CD8-positive, alpha-beta memory T cell (primary cell): ENCODE measurements at regions not wholly inside any gene's neighbourhood (a gene's known extent, or its start where the extent isn't known, plus 50 kb on each side); places are given as distances from the start of the nearest gene placed in this dataset.
A peak's percentile ranks its signal among the peaks of the same experiment; 100 is the strongest.

Experiments
- CTCF ChIA-PET: fragments of 350-600 bp; sonication (Branson Sonifier 250); formaldehyde crosslinking; loops from one replicate; lab custom pipeline; 2021; ENCODE audit warnings: antibody characterized with exemption; lab: Charles Lee
- POLR2A ChIA-PET: fragments of 350-600 bp; sonication (Branson Sonifier 250); formaldehyde crosslinking; loops from one replicate; lab custom pipeline; 2021; ENCODE audit warnings: antibody characterized with exemption; lab: Charles Lee
- DNase-seq, 5 donors: peaks; one replicate each; pipeline versions ENCODE4 v3.0.0 to v3.0.0-alpha.2; 2020 to 2022; ENCODE audit warnings: mixed read lengths in 1 of 5
- H3K27ac ChIP-seq: one replicate; pipeline ENCODE4 v1.7.0; 2013; ENCODE audit warnings: low read depth, mild to moderate bottlenecking, low read length, moderate library complexity
- H3K27me3 ChIP-seq: 2 replicates; pipeline ENCODE4 v1.7.0; 2013; ENCODE audit warnings: low read length, mild to moderate bottlenecking; ENCODE audit not compliant: insufficient read depth, poor library complexity, severe bottlenecking
- H3K36me3 ChIP-seq: 2 replicates; pipeline ENCODE4 v1.7.0; 2013; ENCODE audit warnings: mild to moderate bottlenecking, low read length, moderate library complexity; ENCODE audit not compliant: insufficient read depth
- H3K4me1 ChIP-seq: 2 replicates; pipeline ENCODE4 v1.7.0; 2013; ENCODE audit warnings: mild to moderate bottlenecking, low read length, moderate library complexity; ENCODE audit not compliant: insufficient read depth
- H3K4me3 ChIP-seq: 2 replicates; pipeline ENCODE4 v1.7.0; 2013; ENCODE audit warnings: mild to moderate bottlenecking, low read length
- H3K9me3 ChIP-seq: 2 replicates; pipeline ENCODE4 v1.7.0; 2013; ENCODE audit warnings: mild to moderate bottlenecking, low read length
- H3K27ac Mint-ChIP-seq, 8 donors: one replicate each; pipeline ENCODE4 v1.8.0; 2020 to 2021; ENCODE audit warnings: mixed read lengths in 8 of 8, mild to moderate bottlenecking in 6 of 8, inconsistent platforms in 3 of 8, moderate library complexity in 3 of 8
- H3K27me3 Mint-ChIP-seq, 2 donors: one replicate each; pipeline ENCODE4 v1.8.0; 2020 to 2021; ENCODE audit warnings: mixed read lengths in 2 of 2, mild to moderate bottlenecking in 1 of 2, moderate library complexity in 1 of 2
- H3K36me3 Mint-ChIP-seq, 3 donors: one replicate each; pipeline ENCODE4 v1.8.0; 2020 to 2021; ENCODE audit warnings: mixed read lengths in 3 of 3, inconsistent platforms in 1 of 3, mild to moderate bottlenecking in 1 of 3
- H3K4me1 Mint-ChIP-seq, 3 donors: one replicate each; pipeline ENCODE4 v1.8.0; 2020 to 2021; ENCODE audit warnings: mixed read lengths in 3 of 3, inconsistent platforms in 1 of 3, mild to moderate bottlenecking in 1 of 3
- H3K4me3 Mint-ChIP-seq, 7 donors: one replicate each; pipeline ENCODE4 v1.8.0; 2020 to 2021; ENCODE audit warnings: mixed read lengths in 7 of 7, mild to moderate bottlenecking in 6 of 7, moderate library complexity in 4 of 7, inconsistent platforms in 2 of 7
- H3K9me3 Mint-ChIP-seq, 5 donors: one replicate each; pipeline ENCODE4 v1.8.0; 2020 to 2022; ENCODE audit warnings: mixed read lengths in 5 of 5, mild to moderate bottlenecking in 3 of 5, moderate library complexity in 2 of 5, inconsistent platforms in 1 of 5

- DNase-seq: no peak
- no peak overlapping the region for H3K4me3 Mint-ChIP-seq
- no peak overlapping the region for H3K27ac Mint-ChIP-seq
- no peak overlapping the region for H3K4me3 ChIP-seq
- no peaks in the 10 kb centered on the region for H3K36me3 ChIP-seq
- no peaks in the 10 kb centered on the region for H3K4me1 Mint-ChIP-seq
- no peak overlapping the region for H3K27ac ChIP-seq
- H3K4me1 ChIP-seq: no peaks in the 10 kb centered on the region
- ChIA-PET POLR2A (no interaction called here), CTCF (no interaction called here)
- H3K27me3 Mint-ChIP-seq: peaks cover 7 to 8% of the 10 kb centered on the region in 2 donors
- no peaks in the 10 kb centered on the region for H3K36me3 Mint-ChIP-seq
- no peaks in the 10 kb centered on the region for H3K9me3 Mint-ChIP-seq
- H3K27me3 ChIP-seq: no peaks in the 10 kb centered on the region
- H3K9me3 ChIP-seq: no peaks in the 10 kb centered on the region
Observed at GRCh38 chr7:121555558-121555957, 159.4 kb upstream of the FAM3C start.

DNA sequence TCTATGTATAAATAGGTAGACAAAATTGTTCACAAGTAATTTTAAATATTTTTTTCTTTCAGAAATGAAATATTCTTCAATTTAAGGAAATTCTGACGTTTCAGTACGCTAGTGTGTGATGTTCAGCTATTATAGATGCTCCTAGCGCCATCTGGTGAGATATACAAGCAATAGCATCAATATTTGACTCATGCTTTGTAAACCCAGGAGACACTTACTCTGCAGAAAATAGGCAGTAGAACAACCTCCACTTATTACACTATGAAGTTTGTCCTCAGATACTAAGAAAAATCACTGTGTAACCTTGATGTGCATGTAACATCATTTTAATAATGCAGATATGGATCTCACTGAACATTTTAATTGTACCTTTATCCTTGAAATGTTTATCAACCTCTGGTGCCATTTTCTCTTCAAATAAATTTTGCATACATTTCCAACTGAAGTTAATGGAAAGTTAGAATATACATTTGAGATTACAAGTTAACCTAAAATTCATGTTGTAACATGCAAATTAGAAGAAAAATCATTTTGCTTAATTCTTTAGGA is 151.5 kb upstream of the FAM3C start:
- no peaks in the 10 kb centered on the region for H3K9me3 ChIP-seq
- peaks cover 10 to 26% (median 13%) of the 10 kb centered on the region in 3 donors for H3K4me1 Mint-ChIP-seq
- peak in 2 of 5 donors; percentile 36 to 40 for DNase-seq
- peaks cover 2 to 3% of the 10 kb centered on the region in 2 donors for H3K27me3 Mint-ChIP-seq
- no peaks in the 10 kb centered on the region for H3K36me3 ChIP-seq
- H3K27ac Mint-ChIP-seq: no peak overlapping the region
- no peaks in the 10 kb centered on the region for H3K36me3 Mint-ChIP-seq
- ChIA-PET CTCF (interaction anchor here (0.6 to 3.8 kb wide), 11 partner anchors 18 to 190 kb away, joined by 3 to 32 read pairs (median 5); partner anchors contain the start of gene FAM3C), POLR2A (interaction anchor here (1.0 kb wide), 1 partner anchor 181 kb away, joined by 4 read pairs; no protein-coding TSS in a partner anchor)
- H3K4me3 ChIP-seq: no peak overlapping the region
- H3K9me3 Mint-ChIP-seq: no peaks in the 10 kb centered on the region
- H3K27me3 ChIP-seq: no peaks in the 10 kb centered on the region
- no peak overlapping the region for H3K4me3 Mint-ChIP-seq
- H3K4me1 ChIP-seq: no peaks in the 10 kb centered on the region
- H3K27ac ChIP-seq: no peak overlapping the region

GRCh38 chr7:121546632-121547543 is 150.8 kb upstream of the FAM3C start:
- peaks cover 10 to 26% (median 13%) of the 10 kb centered on the region in 3 donors for H3K4me1 Mint-ChIP-seq
- Histone ChIP-seq H3K36me3 (no peaks in the 10 kb centered on the region), H3K4me3 (no peak overlapping the region), H3K27ac (no peak overlapping the region), H3K9me3 (no peaks in the 10 kb centered on the region), H3K27me3 (no peaks in the 10 kb centered on the region), H3K4me1 (no peaks in the 10 kb centered on the region)
- H3K9me3 Mint-ChIP-seq: no peaks in the 10 kb centered on the region
- peak overlapping the region in 1 of 7 donors; percentile 10 for H3K4me3 Mint-ChIP-seq
- DNase-seq: no peak
- ChIA-PET CTCF (interaction anchor here (0.6 to 3.8 kb wide), 10 partner anchors 17 to 189 kb away, joined by 3 to 32 read pairs (median 6); partner anchors contain the start of gene FAM3C), POLR2A (interaction anchor here (1.0 kb wide), 1 partner anchor 180 kb away, joined by 4 read pairs; no protein-coding TSS in a partner anchor)
- H3K27me3 Mint-ChIP-seq: peaks cover 0 to 2% of the 10 kb centered on the region in 2 donors
- H3K27ac Mint-ChIP-seq: no peak overlapping the region
- H3K36me3 Mint-ChIP-seq: no peaks in the 10 kb centered on the region

DNA sequence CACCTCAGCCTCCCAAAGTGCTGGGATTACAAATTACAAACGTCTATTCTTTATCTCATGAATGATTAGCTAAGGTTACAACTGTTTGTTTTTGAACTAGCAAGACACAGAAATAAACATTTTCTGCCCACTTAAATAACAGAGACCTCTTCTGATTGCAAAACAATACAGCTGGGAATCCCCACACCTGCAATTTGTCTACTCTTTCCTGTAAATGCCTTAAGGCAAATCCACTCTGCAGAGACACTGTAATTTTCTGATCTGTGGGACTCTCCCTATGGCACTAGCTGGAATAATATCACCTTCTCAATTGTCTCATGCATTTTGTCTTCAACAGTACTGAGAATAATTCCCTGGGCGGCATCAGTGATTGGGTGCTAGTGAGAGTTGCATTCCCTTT is 149.3 kb upstream of the FAM3C start:
- Histone ChIP-seq H3K27me3 (no peaks in the 10 kb centered on the region), H3K27ac (no peak overlapping the region), H3K36me3 (no peaks in the 10 kb centered on the region), H3K4me1 (no peaks in the 10 kb centered on the region), H3K9me3 (no peaks in the 10 kb centered on the region), H3K4me3 (no peak overlapping the region)
- H3K4me1 Mint-ChIP-seq: peaks cover 10 to 26% (median 13%) of the 10 kb centered on the region in 3 donors
- H3K27me3 Mint-ChIP-seq: no peaks in the 10 kb centered on the region
- H3K4me3 Mint-ChIP-seq: peak overlapping the region in 1 of 7 donors; percentile 28
- H3K36me3 Mint-ChIP-seq: no peaks in the 10 kb centered on the region
- DNase-seq: no peak
- ChIA-PET POLR2A (interaction anchor here (0.5 kb wide), 1 partner anchor 595 kb away, joined by 3 read pairs; the partner anchor contains the start of gene ING3), CTCF (interaction anchor here (0.8 to 2.9 kb wide), 3 partner anchors 107 to 178 kb away, joined by 3 to 14 read pairs (median 7); partner anchors contain the start of gene FAM3C)
- no peaks in the 10 kb centered on the region for H3K9me3 Mint-ChIP-seq
- H3K27ac Mint-ChIP-seq: peak overlapping the region in 2 of 8 donors; percentile 26 to 36

- no peaks in the 10 kb centered on the region for H3K4me1 ChIP-seq
- no peaks in the 10 kb centered on the region for H3K27me3 Mint-ChIP-seq
- ChIA-PET CTCF (interaction anchor here (0.7 to 2.9 kb wide), 4 partner anchors 34 to 178 kb away, joined by 3 to 14 read pairs (median 6); partner anchors contain the start of gene FAM3C), POLR2A (no interaction called here)
- no peaks in the 10 kb centered on the region for H3K36me3 Mint-ChIP-seq
- no peaks in the 10 kb centered on the region for H3K9me3 Mint-ChIP-seq
- no peak for DNase-seq
- H3K4me3 Mint-ChIP-seq: peak overlapping the region in 2 of 7 donors; percentile 28 to 38
- H3K4me1 Mint-ChIP-seq: peaks cover 10 to 26% (median 13%) of the 10 kb centered on the region in 3 donors
- no peaks in the 10 kb centered on the region for H3K36me3 ChIP-seq
- H3K4me3 ChIP-seq: no peak overlapping the region
- no peak overlapping the region for H3K27ac ChIP-seq
- no peaks in the 10 kb centered on the region for H3K9me3 ChIP-seq
- H3K27ac Mint-ChIP-seq: peak overlapping the region in 4 of 8 donors; percentile 12 to 47 (median 32)
- no peaks in the 10 kb centered on the region for H3K27me3 ChIP-seq
Observed at GRCh38 chr7:121544726-121545125, 148.6 kb upstream of the FAM3C start.

DNA sequence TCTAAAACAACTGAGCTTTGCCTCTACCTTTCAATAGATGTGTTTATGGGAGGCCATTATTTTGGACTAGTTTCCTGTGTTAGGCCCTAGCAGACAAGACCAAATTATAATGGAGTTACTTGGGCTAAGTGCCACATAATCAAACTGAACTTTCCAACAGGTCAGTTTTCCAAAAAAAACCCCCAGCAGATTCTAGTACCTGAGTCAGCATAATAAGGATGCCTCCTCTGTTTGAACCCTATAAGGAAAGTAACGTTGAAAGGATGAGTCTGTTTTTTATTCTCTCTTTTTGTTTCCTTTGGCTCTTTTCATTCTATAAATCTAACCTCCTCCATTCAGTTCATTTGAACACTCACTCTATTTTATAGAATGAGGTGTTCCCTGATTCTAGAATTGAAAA is 148.1 kb upstream of the FAM3C start:
- Histone ChIP-seq H3K36me3 (no peaks in the 10 kb centered on the region), H3K4me1 (no peaks in the 10 kb centered on the region), H3K27me3 (no peaks in the 10 kb centered on the region), H3K9me3 (no peaks in the 10 kb centered on the region), H3K27ac (no peak overlapping the region), H3K4me3 (no peak overlapping the region)
- ChIA-PET CTCF (interaction anchor here (0.7 to 2.9 kb wide), 4 partner anchors 33 to 177 kb away, joined by 3 to 14 read pairs (median 6); partner anchors contain the start of gene FAM3C), POLR2A (no interaction called here)
- no peaks in the 10 kb centered on the region for H3K9me3 Mint-ChIP-seq
- peaks cover 10 to 26% (median 13%) of the 10 kb centered on the region in 3 donors for H3K4me1 Mint-ChIP-seq
- H3K4me3 Mint-ChIP-seq: no peak overlapping the region
- H3K27me3 Mint-ChIP-seq: no peaks in the 10 kb centered on the region
- no peak overlapping the region for H3K27ac Mint-ChIP-seq
- H3K36me3 Mint-ChIP-seq: no peaks in the 10 kb centered on the region
- DNase-seq: no peak

- no peak overlapping the region for H3K4me3 Mint-ChIP-seq
- no peak overlapping the region for H3K27ac ChIP-seq
- no peak overlapping the region for H3K27ac Mint-ChIP-seq
- H3K9me3 ChIP-seq: no peaks in the 10 kb centered on the region
- DNase-seq: no peak
- no peaks in the 10 kb centered on the region for H3K36me3 ChIP-seq
- H3K4me3 ChIP-seq: no peak overlapping the region
- H3K27me3 Mint-ChIP-seq: no peaks in the 10 kb centered on the region
- no peaks in the 10 kb centered on the region for H3K27me3 ChIP-seq
- H3K9me3 Mint-ChIP-seq: no peaks in the 10 kb centered on the region
- peaks cover 10 to 26% (median 13%) of the 10 kb centered on the region in 3 donors for H3K4me1 Mint-ChIP-seq
- H3K4me1 ChIP-seq: no peaks in the 10 kb centered on the region
- CTCF ChIA-PET: interaction anchor here (1.4 to 1.8 kb wide), 2 partner anchors 103 to 174 kb away, joined by 4 read pairs; no protein-coding TSS in a partner anchor
- POLR2A ChIA-PET: no interaction called here
- H3K36me3 Mint-ChIP-seq: no peaks in the 10 kb centered on the region
Observed at GRCh38 chr7:121541457-121541856, 145.3 kb upstream of the FAM3C start.
